Posterior vena cava (tissue), 2 donors: ENCODE measurements at regions not wholly inside any gene's neighbourhood (a gene's known extent, or its start where the extent isn't known, plus 50 kb on each side); places are given as distances from the start of the nearest gene placed in this dataset.
A peak's percentile ranks its signal among the peaks of the same experiment; 100 is the strongest.

Source experiments
- DNase-seq: peaks from one replicate; pipeline ENCODE4 v3.0.0-alpha.2; 2020; ENCODE audit warnings: low spot score
- intact Hi-C, 2 donors: fragments of 100-400 bp; cut with DNase I; formaldehyde crosslinking; loops; one replicate each; pipeline versions ENCODE4 v1.14.1 to v1.14.2; 2022 to 2023
- donor health status: DM: yes; HTN: yes; CAD: no.
- donor health status: DM: yes; HTN: yes; CAD: no.

- DNase-seq, result no peak
These were observed 76.2 kb upstream of the CHRDL1 start for GRCh38 chrX:110871839-110872238.

DNA sequence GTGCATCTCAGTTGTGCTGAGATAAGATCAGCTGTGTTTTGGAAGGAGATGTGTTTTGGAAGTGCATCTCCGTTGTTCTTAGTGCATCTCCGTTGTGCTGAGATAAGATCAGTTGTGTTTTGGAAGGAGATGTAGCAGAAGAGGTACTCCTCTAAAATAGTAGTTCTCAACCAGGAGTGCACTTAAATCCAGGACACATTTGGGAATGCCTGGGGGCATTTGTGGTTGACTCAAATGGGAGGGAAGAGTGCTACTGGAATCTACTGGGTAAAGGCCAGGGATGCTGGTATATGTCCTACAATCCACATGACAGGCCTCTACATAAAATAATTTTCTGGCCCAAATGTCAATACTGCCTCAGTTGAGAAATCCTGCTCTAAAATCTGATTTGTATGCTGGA is 70.8 kb upstream of the CHRDL1 start:
- no peak for DNase-seq
- intact Hi-C loops, result no loop called here

More at GRCh38 chrX:110871839-110872238, 76.2 kb upstream of the CHRDL1 start:
- intact Hi-C loops, result no loop called here

DNA sequence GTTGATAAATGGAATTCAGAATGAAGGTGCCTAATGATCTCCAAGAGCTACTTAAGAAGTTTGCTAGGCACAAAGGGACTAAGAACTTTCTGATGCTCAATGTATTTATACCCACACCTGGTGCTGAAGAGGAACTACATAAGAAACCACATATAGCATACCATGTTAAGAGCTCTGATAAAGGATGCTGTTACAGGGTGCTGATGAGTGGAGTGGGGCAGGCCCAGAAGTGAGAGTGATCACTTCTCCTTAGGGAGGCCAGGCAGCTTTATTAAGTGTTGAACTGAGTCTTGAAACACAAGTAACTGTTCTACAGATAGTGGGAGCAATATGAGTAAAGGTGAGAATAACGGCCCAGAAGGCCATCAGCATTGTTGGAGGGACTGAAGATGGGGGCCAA is 68.3 kb upstream of the CHRDL1 start:
- DNase-seq, result no peak
- intact Hi-C loops, result no loop called here

GRCh38 chrX:110858565-110858964 is 62.9 kb upstream of the CHRDL1 start:
- no peak for DNase-seq
- intact Hi-C loops, result no loop called here

DNA sequence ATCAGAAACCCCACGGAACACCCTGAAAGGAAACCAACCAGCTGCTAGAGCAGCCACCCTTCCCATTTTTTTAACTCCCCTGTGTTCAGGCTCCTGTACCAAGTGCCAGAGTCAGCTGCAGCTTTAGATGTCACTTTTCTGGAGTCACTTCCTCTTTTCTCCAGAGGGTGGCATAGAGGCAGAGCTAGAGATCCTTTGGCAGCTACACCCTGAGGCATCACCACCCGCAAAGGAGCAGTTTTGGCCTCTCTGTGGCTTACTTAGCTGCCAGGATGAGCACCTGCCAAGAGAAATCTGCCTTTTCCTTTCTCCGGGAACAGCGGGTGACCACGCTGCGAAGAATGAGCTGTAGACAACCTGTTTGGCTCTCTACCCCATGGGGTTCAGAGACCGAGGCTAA is 58.0 kb upstream of the CHRDL1 start:
- no peak for DNase-seq
- intact Hi-C loops, result loop anchor here in 1 of 2 donors (5.0 kb wide), 1 partner anchor 401 kb away; no protein-coding TSS in a partner anchor

- no peak for DNase-seq
- intact Hi-C loops, result loop anchor here in 1 of 2 donors (5.0 kb wide), 1 partner anchor 400 kb away; no protein-coding TSS in a partner anchor
These were observed 56.6 kb upstream of the CHRDL1 start for GRCh38 chrX:110852180-110852579.

GRCh38 chrX:110851780-110852179 is 56.2 kb upstream of the CHRDL1 start:
- intact Hi-C loops, result loop anchor here in 1 of 2 donors (5.0 kb wide), 1 partner anchor 399 kb away; no protein-coding TSS in a partner anchor

GRCh38 chrX:110847334-110847733 is 51.7 kb upstream of the CHRDL1 start:
- intact Hi-C loops, result loop anchor here in 1 of 2 donors (5.0 kb wide), 1 partner anchor 395 kb away; no protein-coding TSS in a partner anchor
- DNase-seq, result no peak

More at GRCh38 chrX:110851780-110852179, 56.2 kb upstream of the CHRDL1 start:
- DNase-seq, result peak; percentile 82

DNA sequence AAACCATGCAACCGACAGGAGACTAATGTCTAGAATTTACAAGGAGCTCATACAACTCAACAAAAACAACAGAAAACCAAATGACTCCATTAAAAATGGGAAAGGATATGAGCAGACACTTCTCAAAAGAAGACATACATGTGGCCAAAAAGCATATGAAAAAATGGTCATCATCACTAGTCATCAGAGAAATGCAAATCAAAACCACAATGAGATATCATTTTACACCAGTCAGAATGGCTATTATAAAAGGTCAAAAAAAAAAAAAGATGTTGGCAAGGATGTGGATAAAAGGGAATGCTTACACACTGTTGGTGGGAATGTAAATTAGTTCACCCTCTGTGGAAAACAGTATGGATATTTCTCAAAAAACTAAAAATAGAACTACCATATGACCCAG is 50.5 kb upstream of the CHRDL1 start:
- no peak for DNase-seq
- intact Hi-C loops, result loop anchor here in 1 of 2 donors (5.0 kb wide), 1 partner anchor 394 kb away; no protein-coding TSS in a partner anchor
